CD4-positive, alpha-beta T cell treated with Interleukin-4 for 4 hours (primary cell): ENCODE measurements at regions not wholly inside any gene's neighbourhood (a gene's known extent, or its start where the extent isn't known, plus 50 kb on each side); places are given as distances from the start of the nearest gene placed in this dataset.
"Not testable (repeated sequence)": the region's sequence is repeated elsewhere in the genome, so short reads cannot be mapped to it uniquely, and the experiment has no call there.

Source experiments
- DNase-seq: peaks from one replicate; pipeline ENCODE4 v3.0.0-alpha.2; 2020

DNA sequence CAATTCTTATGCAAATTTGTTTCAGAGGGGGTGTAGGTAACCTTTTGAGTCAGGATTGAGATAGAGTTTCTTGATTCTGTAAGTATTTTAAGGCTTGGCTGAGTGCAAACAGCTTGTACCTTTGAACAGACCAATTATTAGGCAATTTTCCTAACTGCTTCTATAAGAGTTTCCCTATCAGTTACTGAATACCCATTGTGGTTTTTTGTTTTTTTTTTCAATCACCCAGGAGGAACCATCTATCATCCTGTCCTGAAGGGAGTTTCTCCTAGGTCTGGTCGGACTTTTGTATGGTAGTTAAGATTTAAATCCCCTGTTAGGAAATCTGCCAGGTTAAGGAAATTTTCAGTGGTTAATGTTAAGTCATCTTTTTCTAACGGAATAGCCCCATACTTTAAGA lies 319.4 kb upstream of the SLC39A10 start:
- no peak for DNase-seq

DNA sequence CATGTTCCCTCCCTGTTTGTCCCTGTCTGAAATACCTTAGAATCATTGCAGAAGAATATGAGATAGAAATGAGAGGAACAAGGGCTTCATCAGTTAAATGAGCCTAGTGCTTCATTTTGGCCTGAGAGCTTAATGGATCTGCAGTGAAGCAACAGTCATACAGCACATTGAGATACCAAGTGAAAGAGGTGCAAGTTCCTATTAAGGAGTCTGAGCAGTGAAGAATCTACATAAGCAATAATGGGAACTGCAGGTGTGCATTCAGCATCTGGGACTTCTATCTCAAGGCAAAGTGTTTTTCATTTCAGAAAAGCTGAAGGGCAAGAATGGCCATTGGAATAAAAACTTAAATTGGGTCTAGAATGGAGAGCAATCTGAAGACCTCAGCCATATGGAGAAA lies 323.2 kb upstream of the SLC39A10 start:
- no peak for DNase-seq

DNA sequence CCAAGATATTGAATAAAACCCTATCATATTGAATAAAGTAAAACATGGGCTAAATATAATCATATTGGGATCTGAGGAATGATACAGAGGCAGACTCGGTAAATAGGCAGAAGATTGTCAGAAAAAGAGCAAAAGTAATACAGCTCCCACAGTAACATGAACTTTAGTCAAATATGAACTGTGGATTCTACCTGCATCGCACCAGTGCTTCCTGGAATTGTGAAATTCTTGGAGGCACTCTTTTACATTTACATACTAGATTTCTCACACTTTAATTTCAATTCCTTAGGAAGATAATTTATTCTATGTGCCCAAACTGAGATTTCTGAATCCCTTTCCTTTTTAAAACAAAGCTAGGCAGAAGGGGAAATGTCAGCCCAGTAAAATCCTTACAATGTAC lies 325.1 kb upstream of the SLC39A10 start:
- no peak for DNase-seq

DNA sequence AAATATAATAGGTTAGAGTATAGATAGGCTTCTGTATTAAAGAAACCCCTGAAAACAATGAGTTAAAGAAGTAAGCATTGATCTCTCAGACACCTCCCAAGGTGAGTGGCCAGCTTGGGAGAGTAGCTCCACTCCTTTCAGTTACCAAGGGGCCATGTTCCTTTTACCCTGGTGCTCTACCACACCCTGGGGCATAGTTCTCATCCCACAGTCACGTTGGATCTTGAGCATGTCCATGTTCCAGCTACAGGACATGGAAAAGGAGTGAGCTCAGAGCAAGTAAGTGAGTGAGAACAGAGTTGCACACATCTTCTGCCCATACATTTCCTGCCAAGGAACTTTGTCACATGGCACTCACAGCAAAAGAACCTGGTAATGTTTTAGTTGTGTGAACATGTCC lies 325.9 kb upstream of the SLC39A10 start:
- no peak for DNase-seq

DNA sequence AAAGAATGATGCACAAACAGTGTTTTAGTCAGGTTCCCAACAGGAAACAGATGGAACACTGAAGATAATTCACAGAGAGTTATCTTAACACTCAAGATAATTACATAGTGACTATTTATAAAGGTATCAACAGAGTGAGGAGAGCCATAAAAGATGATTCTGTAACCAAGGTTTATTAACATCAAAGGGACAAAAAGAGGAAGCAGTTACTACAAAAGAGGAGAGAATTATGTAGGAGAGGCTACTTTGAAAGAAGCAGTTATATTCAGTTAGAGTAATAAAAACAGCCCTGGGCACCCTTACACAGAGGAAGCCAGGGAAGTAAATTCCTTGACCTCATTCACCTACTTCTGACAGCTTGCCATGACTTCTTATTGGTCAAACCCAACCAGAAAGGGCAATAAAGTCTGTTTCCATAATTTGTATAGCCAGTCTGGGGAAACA lies 326.5 kb upstream of the SLC39A10 start:
- DNase-seq: no peak

DNA sequence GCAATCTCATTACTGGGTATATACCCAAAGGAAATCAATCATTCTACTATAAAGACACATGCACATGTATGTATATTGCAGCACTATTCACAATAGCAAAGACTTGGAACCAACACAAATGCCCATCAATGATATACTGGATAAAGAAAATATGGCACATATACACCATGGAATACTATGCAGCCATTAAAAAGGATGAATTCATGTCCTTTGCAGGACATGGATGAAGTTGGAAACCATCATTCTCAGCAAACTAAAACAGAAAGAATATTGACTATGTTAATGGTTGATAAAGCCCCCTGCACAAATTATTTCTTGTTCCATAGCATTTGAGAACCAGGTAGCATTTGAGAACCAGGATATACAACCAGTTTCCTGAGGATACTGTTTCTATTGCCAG lies 327.2 kb upstream of the SLC39A10 start:
- DNase-seq: not testable (repeated sequence)

DNA sequence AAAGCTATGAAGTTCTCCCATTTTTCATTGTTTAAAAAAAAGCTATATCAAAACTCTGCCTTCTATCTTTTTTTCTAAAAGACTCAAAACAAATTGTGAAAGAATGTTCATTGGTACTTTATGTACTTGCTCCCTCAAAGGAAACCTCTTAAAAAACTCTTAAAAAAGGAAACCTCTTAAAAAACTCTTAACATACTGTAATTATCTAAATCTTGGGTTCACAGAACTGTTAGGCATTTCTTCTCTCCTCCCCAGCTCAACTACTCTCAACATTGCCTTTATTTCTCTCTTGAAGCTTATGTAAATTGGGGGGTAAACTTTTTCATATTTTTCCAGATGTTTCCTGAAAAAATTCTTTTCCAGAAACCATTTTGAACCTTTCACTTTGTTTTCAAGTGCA lies 330.5 kb upstream of the SLC39A10 start:
- no peak for DNase-seq

DNA sequence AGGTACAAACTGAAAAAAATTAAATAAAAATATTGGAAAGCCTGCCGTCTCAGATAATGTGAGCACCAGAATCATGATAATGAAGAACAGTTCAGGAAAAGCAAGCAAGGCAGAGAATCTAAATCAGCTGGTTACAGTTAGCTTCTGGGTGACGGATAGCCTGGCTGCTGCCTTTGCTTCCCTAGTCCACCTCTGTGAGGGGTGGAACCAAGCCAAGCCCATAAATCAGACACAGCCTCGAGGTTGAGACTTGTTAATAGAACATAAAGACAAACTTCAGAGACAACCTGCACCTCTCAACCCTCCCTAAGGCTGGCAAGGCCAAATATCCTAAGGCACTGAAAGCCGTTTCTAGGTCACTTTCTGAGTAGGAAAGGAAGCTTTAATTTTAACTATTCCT lies 334.7 kb upstream of the SLC39A10 start:
- DNase-seq: no peak

DNA sequence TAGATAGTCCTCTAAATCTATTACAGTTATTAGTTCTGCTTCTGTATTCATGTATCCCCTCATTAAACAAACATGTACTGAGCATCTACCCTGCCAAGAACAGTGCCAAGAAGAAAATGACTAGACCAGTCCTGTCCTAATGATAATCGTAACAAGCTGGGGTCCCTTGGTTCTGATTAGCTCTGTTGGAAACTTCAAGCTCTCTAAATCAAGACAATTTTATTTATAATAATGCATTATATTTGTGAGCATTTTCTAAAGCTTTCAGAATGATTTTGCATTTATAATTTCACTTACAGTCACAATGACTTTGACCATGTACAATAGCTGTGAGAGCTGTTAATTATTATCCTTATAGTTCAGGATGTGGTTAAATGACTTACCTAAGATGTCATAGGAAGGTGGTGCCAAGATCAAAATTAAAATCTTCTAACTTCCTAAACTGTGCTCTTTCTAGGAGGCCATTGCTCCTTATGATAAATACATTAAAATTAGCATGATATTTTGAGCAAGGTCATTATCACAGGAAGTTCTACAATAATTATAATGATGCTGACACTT lies 336.5 kb upstream of the SLC39A10 start:
- DNase-seq: no peak

DNA sequence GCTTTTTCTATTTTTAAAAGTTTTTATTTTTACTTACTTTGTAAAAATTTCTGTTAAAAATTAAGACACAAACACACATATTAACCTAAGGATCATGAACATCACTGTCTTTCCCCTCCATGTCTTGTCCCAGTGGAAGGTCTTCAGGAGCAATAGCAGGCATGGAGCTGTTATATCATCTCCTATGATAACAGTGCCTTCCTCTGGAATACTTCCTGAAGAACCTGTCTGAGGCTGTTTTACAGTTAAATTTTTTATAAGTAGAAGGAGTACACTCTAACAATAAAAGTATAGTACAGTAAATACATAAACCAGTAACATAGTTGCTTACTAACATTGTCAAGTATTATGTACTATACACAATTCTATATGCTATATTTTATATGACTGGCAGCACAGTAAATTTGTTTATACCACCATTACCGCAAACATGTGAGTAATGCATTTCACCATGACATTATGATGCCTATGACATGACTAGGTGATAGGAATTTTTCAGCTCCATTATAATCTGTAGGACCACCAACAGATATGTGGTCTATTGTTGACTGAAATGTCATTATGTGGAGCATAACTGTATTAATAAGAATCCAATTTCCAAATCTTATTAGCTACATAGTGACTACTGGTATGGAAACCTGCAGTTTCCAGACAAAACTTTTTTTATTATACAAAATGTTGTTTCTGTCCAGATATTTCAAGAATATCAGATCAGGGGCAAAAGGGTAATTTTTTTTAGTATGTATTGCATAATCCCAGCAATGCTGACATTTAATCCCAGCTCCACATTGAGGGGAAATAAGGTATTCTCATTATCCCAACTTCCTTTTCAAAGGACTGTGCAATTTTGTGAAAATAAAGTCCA lies 337.2 kb upstream of the SLC39A10 start:
- DNase-seq: no peak

DNA sequence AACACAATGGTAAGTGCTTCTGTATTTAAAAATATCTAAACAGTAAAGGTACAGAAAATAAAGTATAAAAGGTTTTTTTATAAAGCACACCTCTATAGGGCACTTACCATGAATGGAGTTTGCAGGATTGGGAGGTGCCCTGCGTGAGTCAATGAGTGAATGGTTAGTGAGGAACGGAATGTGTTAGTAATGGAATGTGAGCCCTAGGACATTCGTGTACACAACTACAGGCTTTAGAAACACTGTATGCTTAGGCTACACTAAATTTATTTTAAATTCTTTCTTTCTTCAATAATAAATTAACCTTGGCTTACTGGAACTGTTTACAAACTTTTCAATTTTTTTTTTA lies 337.9 kb upstream of the SLC39A10 start:
- no peak for DNase-seq

DNA sequence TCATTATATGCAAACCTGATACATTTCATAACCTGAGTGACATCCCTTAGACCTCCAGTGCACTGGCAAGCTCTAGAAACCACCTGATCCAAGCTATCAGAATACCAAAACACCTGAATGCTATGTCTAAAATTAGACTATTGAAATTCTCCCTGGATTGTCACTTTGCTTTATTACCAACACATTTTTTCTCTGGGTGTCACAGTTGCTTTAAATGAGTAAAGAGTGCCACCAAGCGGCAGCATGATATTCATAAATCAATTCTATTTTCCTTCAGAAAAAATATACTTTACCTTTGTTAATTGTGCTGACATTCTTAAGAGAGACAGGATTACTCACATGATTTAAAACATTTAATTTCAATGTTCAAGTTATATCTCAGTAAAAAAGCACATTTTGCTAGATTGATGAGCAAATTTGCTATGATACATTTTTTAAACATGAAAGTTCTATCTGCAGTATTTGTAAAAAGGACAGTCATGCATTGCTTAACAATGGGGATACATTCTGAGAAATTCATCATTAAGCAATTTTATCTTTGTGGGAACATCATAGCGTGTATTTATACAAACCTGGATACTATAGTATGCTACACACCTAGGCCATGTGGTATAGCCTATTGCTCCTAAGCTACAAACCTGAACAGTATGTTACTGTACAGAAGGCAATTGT lies 338.4 kb upstream of the SLC39A10 start:
- peak; percentile 41 for DNase-seq

DNA sequence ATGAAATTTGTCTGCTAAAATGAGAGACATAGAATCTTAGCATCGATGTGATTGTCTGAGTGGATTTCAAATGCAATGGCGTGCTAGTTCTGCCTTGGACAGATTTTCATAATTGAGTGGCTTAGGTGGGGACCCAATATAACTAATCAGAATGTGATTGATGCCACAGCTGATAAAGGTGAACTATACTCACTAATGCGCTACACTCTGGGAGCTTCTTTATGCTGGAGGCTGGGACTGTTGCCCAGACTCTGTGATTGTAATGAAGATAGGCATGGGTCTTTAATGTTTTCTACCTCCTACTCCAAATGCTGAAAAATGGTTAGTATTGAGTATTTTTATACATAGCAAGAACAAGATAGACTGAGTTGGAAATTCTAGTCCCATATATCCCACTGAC lies 339.5 kb upstream of the SLC39A10 start:
- DNase-seq: no peak

DNA sequence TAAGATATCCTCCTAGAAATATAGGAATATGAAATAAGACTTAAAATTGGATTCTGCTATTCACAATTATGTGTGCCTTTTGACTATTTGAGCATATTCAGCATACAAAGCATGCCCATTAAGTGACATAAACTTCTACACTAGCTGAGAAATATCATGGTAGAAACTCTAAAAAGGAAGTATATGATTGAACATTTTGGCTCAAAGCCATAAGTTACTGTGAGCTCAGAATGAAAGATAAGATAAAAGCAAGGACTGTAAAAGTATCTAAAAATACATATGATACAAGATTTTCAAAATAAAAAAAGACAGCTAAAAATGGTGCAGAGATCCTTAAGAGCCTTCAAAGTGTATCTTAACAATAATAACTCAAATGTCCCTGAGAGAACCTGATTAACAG lies 340.5 kb upstream of the SLC39A10 start:
- DNase-seq: no peak

DNA sequence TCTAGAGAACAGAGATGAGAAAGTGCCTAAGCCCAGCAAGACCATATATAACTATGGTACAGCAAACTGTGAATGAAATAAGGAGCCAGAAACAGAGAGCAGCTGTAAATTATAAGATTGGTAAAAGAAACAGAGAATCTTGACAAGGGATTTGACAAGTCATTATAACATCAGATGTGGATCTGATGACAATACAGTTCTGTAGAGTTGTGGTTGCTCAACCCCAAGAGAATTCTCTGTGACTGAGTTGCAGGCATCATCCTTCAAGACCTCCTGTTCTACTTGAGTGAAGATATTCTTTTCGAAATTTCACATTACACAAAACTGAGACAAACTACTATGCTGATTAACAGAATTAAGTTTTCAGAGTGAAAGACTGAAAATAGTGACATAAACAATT lies 343.1 kb upstream of the SLC39A10 start:
- no peak for DNase-seq

DNA sequence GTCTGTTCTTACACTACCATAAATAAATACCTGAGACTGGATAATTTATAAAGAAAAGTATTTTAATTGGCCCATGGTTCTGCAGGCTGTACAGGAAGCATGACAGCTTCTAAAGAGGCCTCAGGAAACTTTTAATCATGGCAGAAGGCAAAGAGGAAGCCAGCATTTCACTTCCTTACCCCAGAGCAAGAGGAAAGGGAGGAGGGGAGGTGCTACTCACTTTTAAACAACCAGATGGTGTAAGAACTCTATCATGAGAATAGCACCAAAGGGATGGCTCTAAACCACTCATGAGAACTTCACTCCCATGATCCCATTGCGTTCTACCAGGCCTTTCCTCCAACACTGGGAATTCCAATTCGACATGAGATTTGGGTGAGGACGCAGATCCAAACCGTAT lies 344.4 kb upstream of the SLC39A10 start:
- no peak for DNase-seq

DNA sequence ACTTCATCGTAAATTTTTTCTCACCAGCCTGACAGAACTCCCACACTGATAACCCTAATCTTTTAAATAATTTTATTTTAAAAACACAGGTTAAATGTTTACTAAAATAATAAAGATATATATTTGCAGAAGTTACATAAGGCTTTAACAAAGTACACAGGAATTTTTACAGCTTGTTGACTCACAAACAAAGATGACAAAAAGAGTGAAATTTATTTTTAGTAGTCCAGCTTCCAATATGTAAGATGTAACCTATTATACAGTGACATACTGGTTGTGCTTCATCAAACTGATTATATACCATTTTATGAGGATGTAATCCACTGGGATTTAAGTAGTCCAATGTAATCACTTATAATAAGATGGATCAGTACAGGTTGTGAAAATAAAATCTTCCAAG lies 348.9 kb upstream of the SLC39A10 start:
- no peak for DNase-seq

DNA sequence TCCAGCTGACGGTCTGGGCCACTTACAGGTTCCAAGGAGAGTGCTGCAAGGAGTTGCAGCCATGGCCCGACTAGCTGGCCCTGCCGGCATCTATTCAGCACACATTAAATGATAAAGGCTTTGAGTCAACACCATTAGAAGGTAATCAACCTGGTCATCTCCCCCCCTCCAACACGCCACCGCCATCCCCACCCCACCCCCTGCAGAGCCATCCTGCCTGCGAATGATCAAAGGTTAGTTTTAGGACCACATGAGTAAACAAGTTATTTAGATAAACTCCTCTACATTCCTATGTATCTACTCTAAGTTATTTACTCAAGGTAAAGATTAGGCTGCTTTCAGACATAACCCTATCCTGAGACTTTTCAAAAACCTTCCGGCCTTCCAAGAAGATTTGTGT lies 349.3 kb upstream of the SLC39A10 start:
- DNase-seq: no peak

DNA sequence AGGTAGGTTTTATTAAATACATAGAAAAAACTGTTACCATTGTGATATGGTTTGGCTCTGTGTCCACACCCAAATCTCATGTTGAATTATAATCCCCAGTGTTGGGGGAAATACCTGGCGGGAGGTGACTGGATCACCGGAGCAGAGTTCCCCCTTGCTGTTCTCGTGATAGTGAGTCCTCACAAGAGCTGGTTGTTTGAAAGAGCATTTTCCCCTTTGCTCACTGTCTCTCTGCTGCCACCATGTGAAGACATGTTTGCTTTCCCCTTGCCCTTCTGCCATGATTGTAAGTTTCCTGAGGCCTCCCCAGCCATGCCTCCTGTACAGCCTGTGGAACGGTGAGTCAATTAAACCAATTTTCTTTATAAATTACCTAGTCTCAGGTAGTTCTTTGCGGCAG lies 352.7 kb upstream of the SLC39A10 start:
- DNase-seq: no peak

DNA sequence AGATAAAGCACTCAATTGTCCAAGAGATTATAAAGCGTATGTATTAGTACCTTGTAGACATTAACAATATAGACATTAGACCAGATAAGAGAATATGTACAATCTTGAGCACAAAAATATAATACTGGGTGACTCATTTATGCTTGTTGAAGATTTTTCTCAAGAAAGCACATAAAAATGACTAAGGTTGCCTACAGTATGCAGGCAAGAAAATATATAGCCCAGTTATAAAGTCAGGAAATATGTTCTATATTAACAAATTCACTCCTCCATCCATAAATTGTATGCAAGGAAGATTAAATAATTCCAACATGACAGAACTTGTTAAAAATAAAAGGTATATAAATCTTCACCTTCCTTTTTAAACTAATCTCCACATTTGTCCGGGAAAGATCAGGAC lies 356.4 kb upstream of the SLC39A10 start:
- no peak for DNase-seq

DNA sequence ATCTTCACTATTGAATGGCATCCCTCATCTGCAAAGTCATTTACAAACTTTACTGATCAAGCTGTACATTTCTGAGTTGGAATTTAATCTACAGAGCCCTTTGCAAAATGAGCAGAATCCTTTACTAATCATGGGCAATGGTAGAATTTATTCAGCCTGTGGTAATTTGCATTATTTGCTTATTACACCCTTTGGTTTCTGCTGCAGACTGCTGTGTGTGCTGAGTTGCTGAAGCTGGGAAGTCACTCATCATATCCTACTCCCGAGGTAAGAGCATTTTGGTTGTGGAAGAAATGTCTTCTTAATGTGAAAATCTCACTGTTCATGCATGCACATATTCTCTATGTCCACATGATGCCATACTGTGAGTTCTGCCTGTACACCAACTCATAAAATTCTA lies 357.4 kb upstream of the SLC39A10 start:
- DNase-seq: no peak

DNA sequence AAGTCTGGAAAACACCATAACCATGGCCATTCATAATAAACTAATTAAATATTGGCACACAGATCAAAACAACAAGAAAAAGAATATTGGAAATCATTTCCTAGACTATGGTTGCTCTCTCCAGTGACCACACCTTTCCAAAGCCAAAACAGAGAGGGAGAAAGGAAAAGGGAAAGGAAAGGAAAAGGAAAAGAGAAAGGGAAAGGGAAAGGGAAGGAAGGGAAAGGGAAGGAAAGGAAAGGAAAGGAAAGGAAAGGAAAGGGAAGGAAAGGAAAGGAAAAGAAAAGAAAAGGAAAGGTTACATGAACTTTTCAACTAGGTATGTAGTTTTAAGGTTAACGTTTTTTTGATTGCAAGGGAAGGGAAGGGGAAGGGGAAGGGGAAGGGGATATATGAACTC lies 360.5 kb upstream of the SLC39A10 start:
- DNase-seq: no peak

DNA sequence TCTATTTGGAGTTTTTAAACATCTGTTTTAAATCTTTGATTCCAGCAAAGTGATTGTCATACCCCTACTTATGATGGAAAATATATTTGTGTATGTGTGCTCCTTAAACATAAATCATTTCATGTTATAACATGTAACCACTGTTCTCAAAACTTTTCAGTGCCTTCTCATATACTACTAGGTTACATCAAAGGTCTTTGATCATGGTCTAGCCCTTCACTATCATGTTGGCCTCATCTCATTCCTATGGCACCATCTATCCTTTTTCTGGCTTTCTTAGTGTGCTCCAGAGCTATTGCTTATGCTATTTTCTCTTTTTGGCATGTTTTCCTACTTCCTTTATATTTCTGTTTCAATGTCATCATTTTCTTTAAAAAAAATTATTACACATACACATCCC lies 367.9 kb upstream of the SLC39A10 start:
- no peak for DNase-seq

DNA sequence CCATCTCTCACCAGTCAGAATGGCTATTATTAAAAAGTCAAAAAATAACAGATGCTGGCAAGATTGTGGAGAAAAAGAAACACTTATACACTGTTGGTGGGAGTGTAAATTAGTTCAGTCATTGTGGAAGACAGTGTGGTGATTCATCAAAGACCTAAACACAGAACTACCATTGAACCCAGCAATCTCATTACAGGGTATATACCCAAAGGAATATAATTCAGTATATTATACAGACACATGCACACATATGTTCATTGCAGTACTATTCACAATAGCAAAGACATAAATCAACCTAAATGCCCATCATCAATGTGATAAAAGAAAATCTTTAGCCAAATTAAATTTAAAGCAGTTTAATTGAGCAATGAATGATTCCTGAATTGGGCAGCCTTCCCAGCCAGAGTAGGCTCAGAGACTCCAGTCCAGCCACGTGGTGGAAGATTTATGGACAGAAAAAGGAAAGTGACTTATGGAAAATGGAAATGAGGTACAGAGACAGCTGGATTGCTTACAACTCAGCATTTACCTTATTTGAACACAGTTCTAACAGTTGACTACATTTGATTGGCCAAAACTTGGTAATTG lies 377.1 kb upstream of the SLC39A10 start:
- DNase-seq: no peak
